ENCODE measurements at regions not wholly inside any gene's neighbourhood (a gene's known extent, or its start where the extent isn't known, plus 50 kb on each side); places are given as distances from the start of the nearest gene placed in this dataset.

- H3K4me3 ChIP-seq (ENCODE audit: low read depth, low read length), result no peak overlapping the region
- DNase-seq (ENCODE audit: low read depth), result no peak
Measured at GRCh38 chr9:88326936-88327335, 61.3 kb upstream of the SPIN1 start.

- no peak for DNase-seq (ENCODE audit: low read depth)
- no peak overlapping the region for H3K4me3 ChIP-seq (ENCODE audit: low read depth, low read length)
Measured at GRCh38 chr9:88326015-88326414, 62.2 kb upstream of the SPIN1 start.

GRCh38 chr9:88322906-88323566 is 65.2 kb upstream of the SPIN1 start:
- H3K4me3 ChIP-seq (ENCODE audit: low read depth, low read length), result no peak overlapping the region
- DNase-seq (ENCODE audit: low read depth), result no peak

- DNase-seq (ENCODE audit: low read depth), result no peak
- no peak overlapping the region for H3K4me3 ChIP-seq (ENCODE audit: low read depth, low read length)
Measured at GRCh38 chr9:88321764-88322163, 66.5 kb upstream of the SPIN1 start.

GRCh38 chr9:88320748-88321415 is 67.4 kb upstream of the SPIN1 start:
- no peak overlapping the region for H3K4me3 ChIP-seq (ENCODE audit: low read depth, low read length)
- DNase-seq (ENCODE audit: low read depth), result no peak

- no peak for DNase-seq (ENCODE audit: low read depth)
- H3K4me3 ChIP-seq (ENCODE audit: low read depth, low read length), result no peak overlapping the region
Measured at GRCh38 chr9:88319936-88320747, 68.1 kb upstream of the SPIN1 start.

- H3K4me3 ChIP-seq (ENCODE audit: low read depth, low read length), result no peak overlapping the region
- no peak for DNase-seq (ENCODE audit: low read depth)
Measured at GRCh38 chr9:88313364-88314220, 74.7 kb upstream of the SPIN1 start.

- no peak overlapping the region for H3K4me3 ChIP-seq (ENCODE audit: low read depth, low read length)
- no peak for DNase-seq (ENCODE audit: low read depth)
Measured at GRCh38 chr9:88312517-88313103, 75.6 kb upstream of the SPIN1 start.

- H3K4me3 ChIP-seq (ENCODE audit: low read depth, low read length), result no peak overlapping the region
- DNase-seq (ENCODE audit: low read depth), result no peak
Measured at GRCh38 chr9:88312045-88312444, 76.2 kb upstream of the SPIN1 start.

GRCh38 chr9:88310310-88310980 is 77.8 kb upstream of the SPIN1 start:
- no peak overlapping the region for H3K4me3 ChIP-seq (ENCODE audit: low read depth, low read length)
- no peak for DNase-seq (ENCODE audit: low read depth)

GRCh38 chr9:88308831-88309560 is 79.2 kb upstream of the SPIN1 start:
- no peak overlapping the region for H3K4me3 ChIP-seq (ENCODE audit: low read depth, low read length)
- no peak for DNase-seq (ENCODE audit: low read depth)

- DNase-seq (ENCODE audit: low read depth), result no peak
- no peak overlapping the region for H3K4me3 ChIP-seq (ENCODE audit: low read depth, low read length)
Measured at GRCh38 chr9:88307136-88307535, 81.1 kb upstream of the SPIN1 start.

GRCh38 chr9:88303721-88304451 is 84.4 kb upstream of the SPIN1 start:
- H3K4me3 ChIP-seq (ENCODE audit: low read depth, low read length), result no peak overlapping the region
- peak; percentile 4 for DNase-seq (ENCODE audit: low read depth)

- DNase-seq (ENCODE audit: low read depth), result no peak
Measured at GRCh38 chr9:88302579-88303324, 85.5 kb upstream of the SPIN1 start.

GRCh38 chr9:88300556-88300955 is 87.7 kb upstream of the SPIN1 start:
- no peak overlapping the region for H3K4me3 ChIP-seq (ENCODE audit: low read depth, low read length)
- no peak for DNase-seq (ENCODE audit: low read depth)

More at GRCh38 chr9:88302579-88303324, 85.5 kb upstream of the SPIN1 start:
- no peak overlapping the region for H3K4me3 ChIP-seq (ENCODE audit: low read depth, low read length)

GRCh38 chr9:88291856-88292255 is 96.4 kb upstream of the SPIN1 start:
- DNase-seq (ENCODE audit: low read depth), result no peak

GRCh38 chr9:88291056-88291455 is 97.2 kb upstream of the SPIN1 start:
- DNase-seq (ENCODE audit: low read depth), result no peak
- H3K4me3 ChIP-seq (ENCODE audit: low read depth, low read length), result no peak overlapping the region

More at GRCh38 chr9:88291856-88292255, 96.4 kb upstream of the SPIN1 start:
- H3K4me3 ChIP-seq (ENCODE audit: low read depth, low read length), result no peak overlapping the region
